Right lobe of liver (tissue), 4 donors: ENCODE measurements at regions not wholly inside any gene's neighbourhood (a gene's known extent, or its start where the extent isn't known, plus 50 kb on each side); places are given as distances from the start of the nearest gene placed in this dataset.

ENCODE experiments used
- CTCF ChIP-seq, 4 donors: fragments of 200-600 bp in 3 of 4; fragments of 450-650 bp in 1 of 4; IDR thresholded peaks; one replicate each; pipeline versions ENCODE4 v1.5.1 to v1.8.0; 2016 to 2022; ENCODE audit warnings: antibody characterized with exemption in 4 of 4, mild to moderate bottlenecking in 2 of 4
- POLR2A ChIP-seq: fragments of 450-650 bp; IDR thresholded peaks from one replicate; pipeline ENCODE4 v1.6.1; 2017; ENCODE audit warnings: antibody characterized with exemption, mild to moderate bottlenecking
- donor health status: DM: no; HTN: no; CAD: no.
- donor health status: DM: no; HTN: no; CAD: no.
- donor health status: DM: no; HTN: yes; CAD: no.

GRCh38 chr2:84309281-84309680 lies 149.8 kb downstream of the SUCLG1 start:
- TF ChIP-seq CTCF (IDR thresholded peaks at IDR 0.05), result no peak
- no peak for TF ChIP-seq POLR2A
